GM23338 (cell line): ENCODE measurements at regions not wholly inside any gene's neighbourhood (a gene's known extent, or its start where the extent isn't known, plus 50 kb on each side); places are given as distances from the start of the nearest gene placed in this dataset.

ENCODE experiments used
- ATAC-seq: fragments of 200-7000 bp; cut with Tn5 transposase; 3 replicates; pipeline ENCODE4 v1.9.1; 2020
- DNase-seq: peaks from one replicate; pipeline ENCODE4 v3.0.0-alpha.2; 2015; ENCODE audit warnings: low spot score
- H2AFZ ChIP-seq: fragments of 200-600 bp; sonication (generic); 2 replicates; pipeline ENCODE4 v1.8.0; 2016; ENCODE audit warnings: antibody characterized with exemption, mild to moderate bottlenecking, moderate library complexity
- H3F3A ChIP-seq: fragments of 200-600 bp; sonication (generic); replicated peaks from 2 replicates; pipeline ENCODE4 v1.8.0; 2017; ENCODE audit warnings: antibody characterized with exemption, mixed run types, low read depth
- H3K27ac ChIP-seq: fragments of 200-600 bp; sonication (generic); 2 replicates; pipeline ENCODE4 v1.6.1; 2016; ENCODE audit warnings: low read depth
- H3K27me3 ChIP-seq: fragments of 200-600 bp; sonication (generic); 2 replicates; pipeline ENCODE4 v1.8.0; 2016; ENCODE audit warnings: mild to moderate bottlenecking, mixed run types, moderate library complexity; ENCODE audit not compliant: insufficient read depth
- H3K36me3 ChIP-seq: fragments of 200-600 bp; sonication (generic); 2 replicates; pipeline ENCODE4 v1.8.0; 2016; ENCODE audit warnings: mild to moderate bottlenecking; ENCODE audit not compliant: insufficient read depth
- H3K4me1 ChIP-seq: fragments of 200-600 bp; sonication (generic); 2 replicates; pipeline ENCODE4 v1.8.0; 2016; ENCODE audit warnings: mild to moderate bottlenecking, moderate library complexity; ENCODE audit not compliant: insufficient read depth
- H3K4me2 ChIP-seq: fragments of 200-600 bp; sonication (generic); 2 replicates; pipeline ENCODE4 v1.7.1; 2017; ENCODE audit warnings: mixed run types
- H3K4me3 ChIP-seq: fragments of 200-600 bp; sonication (generic); 2 replicates; pipeline ENCODE4 v1.6.1; 2016; ENCODE audit warnings: mixed run types
- H3K79me2 ChIP-seq: fragments of 200-600 bp; sonication (generic); replicated peaks from 2 replicates; pipeline ENCODE4 v1.8.0; 2017; ENCODE audit warnings: mild to moderate bottlenecking; ENCODE audit not compliant: insufficient read depth
- H3K9me2 ChIP-seq: fragments of 200-600 bp; sonication (generic); 2 replicates; pipeline ENCODE4 v1.8.0; 2017; ENCODE audit not compliant: insufficient read depth
- H4K20me1 ChIP-seq: fragments of 200-600 bp; sonication (generic); replicated peaks from 2 replicates; pipeline ENCODE4 v1.8.0; 2017; ENCODE audit warnings: mild to moderate bottlenecking; ENCODE audit not compliant: insufficient read depth
- H3K27ac Mint-ChIP-seq: 2 replicates; pipeline ENCODE4 v1.8.0; 2020; ENCODE audit warnings: inconsistent platforms, mild to moderate bottlenecking, moderate library complexity, mixed read lengths
- H3K27me3 Mint-ChIP-seq: 3 replicates; pipeline ENCODE4 v1.8.0; 2022; ENCODE audit warnings: low read depth, mild to moderate bottlenecking, moderate library complexity, mixed read lengths, inconsistent platforms; ENCODE audit not compliant: insufficient read depth, poor library complexity
- H3K36me3 Mint-ChIP-seq: 3 replicates; pipeline ENCODE4 v1.8.0; 2021; ENCODE audit warnings: low read depth, mild to moderate bottlenecking, inconsistent platforms, moderate library complexity, mixed read lengths
- H3K4me1 Mint-ChIP-seq: 3 replicates; pipeline ENCODE4 v1.8.0; 2020; ENCODE audit warnings: mild to moderate bottlenecking, inconsistent platforms, mixed read lengths
- H3K4me3 Mint-ChIP-seq: 3 replicates; pipeline ENCODE4 v1.8.0; 2021; ENCODE audit warnings: moderate library complexity, mild to moderate bottlenecking, inconsistent platforms, mixed read lengths
- H3K9me3 Mint-ChIP-seq: 3 replicates; pipeline ENCODE4 v1.8.0; 2020; ENCODE audit warnings: moderate library complexity, mild to moderate bottlenecking, inconsistent platforms, mixed read lengths
- CREB1 ChIP-seq: fragments of 250-450 bp; sonication (Bioruptor Pico); IDR thresholded peaks from 2 replicates; pipeline ENCODE4 v1.5.0; 2020; ENCODE audit warnings: low read depth, mild to moderate bottlenecking, moderate library complexity
- CTCF ChIP-seq, 2 experiments: fragments of 200-600 bp in 1 of 2; sonication (generic) in 1 of 2; conservative IDR thresholded peaks; 2 replicates each; pipeline versions ENCODE4 v1.5.1 to v1.6.1; 2016 to 2017; ENCODE audit warnings: antibody characterized with exemption in 2 of 2, low read depth in 2 of 2, mild to moderate bottlenecking in 2 of 2, moderate library complexity in 1 of 2
- ETS1 ChIP-seq: IDR thresholded peaks from 2 replicates; pipeline ENCODE4 v1.6.1; 2016; ENCODE audit warnings: antibody characterized with exemption
- EZH2 ChIP-seq: fragments of 200-600 bp; sonication (generic); IDR thresholded peaks from one replicate; pipeline ENCODE4 v1.8.0; 2017; ENCODE audit warnings: antibody characterized with exemption, mild to moderate bottlenecking, low read depth; ENCODE audit not compliant: unreplicated experiment
- EZH2phosphoT487 ChIP-seq: fragments of 200-600 bp; sonication (generic); IDR thresholded peaks from one replicate; pipeline ENCODE4 v1.8.1; 2018; ENCODE audit warnings: antibody characterized with exemption; ENCODE audit not compliant: unreplicated experiment
- JUNB ChIP-seq: IDR thresholded peaks from one replicate; pipeline ENCODE4 v1.6.1; 2016; ENCODE audit warnings: antibody characterized with exemption; ENCODE audit not compliant: unreplicated experiment
- NANOG ChIP-seq: IDR thresholded peaks from 2 replicates; pipeline ENCODE4 v1.6.1; 2016; ENCODE audit warnings: antibody characterized with exemption, borderline replicate concordance
- POLR2AphosphoS5 ChIP-seq: IDR thresholded peaks from 2 replicates; pipeline ENCODE4 v1.6.1; 2016; ENCODE audit warnings: antibody characterized with exemption, low read depth
- REST ChIP-seq: IDR thresholded peaks from one replicate; pipeline ENCODE4 v1.6.1; 2018; ENCODE audit warnings: antibody characterized with exemption; ENCODE audit not compliant: unreplicated experiment
- STAT1 ChIP-seq: IDR thresholded peaks from one replicate; pipeline ENCODE4 v1.6.1; 2016; ENCODE audit warnings: antibody characterized with exemption; ENCODE audit not compliant: unreplicated experiment
- ZNF114 ChIP-seq: fragments of 250-450 bp; sonication (Bioruptor Pico); IDR thresholded peaks from 2 replicates; pipeline ENCODE4 v1.5.0; 2020; ENCODE audit warnings: mild to moderate bottlenecking, moderate library complexity
- ZNF331 ChIP-seq: fragments of 250-450 bp; sonication (Bioruptor Pico); IDR thresholded peaks from 2 replicates; pipeline ENCODE4 v1.5.0; 2020; ENCODE audit warnings: low read depth, mild to moderate bottlenecking, moderate library complexity
- ZNF462 ChIP-seq: fragments of 250-450 bp; sonication (Bioruptor Pico); IDR thresholded peaks from 2 replicates; pipeline ENCODE4 v1.5.0; 2020; ENCODE audit warnings: mild to moderate bottlenecking, moderate library complexity

- no peak for TF ChIP-seq EZH2
- no peak for TF ChIP-seq POLR2AphosphoS5
- TF ChIP-seq ZNF331 (CRISPR knock-in tag), result no peak
- TF ChIP-seq STAT1, result no peak
- no peak for TF ChIP-seq CTCF (conservative IDR thresholded peaks at IDR 0.05; ENCODE audit: low read depth in 2 of 2)
- no peak for TF ChIP-seq ZNF462 (CRISPR knock-in tag)
- no peak for TF ChIP-seq CREB1 (CRISPR knock-in tag)
- no peak for TF ChIP-seq REST
- no peak for TF ChIP-seq NANOG
- no peak for TF ChIP-seq JUNB
- TF ChIP-seq ZNF114, result no peak
- no peak for TF ChIP-seq EZH2phosphoT487
- no peak for TF ChIP-seq ETS1
- Mint-ChIP-seq H3K4me3 (no peak overlapping the region), H3K27me3 (no peaks in the 10 kb centered on the region), H3K36me3 (peaks cover 8% of the 10 kb centered on the region), H3K4me1 (no peaks in the 10 kb centered on the region), H3K27ac (no peak overlapping the region), H3K9me3 (peaks cover 10% of the 10 kb centered on the region)
- H3K4me1 ChIP-seq, result no peaks in the 10 kb centered on the region
- DNase-seq (no peak), ATAC-seq (no peak)
- H4K20me1 ChIP-seq, result no peaks in the 10 kb centered on the region
- no peaks in the 10 kb centered on the region for H3K27me3 ChIP-seq
- no peak overlapping the region for H3K4me3 ChIP-seq
- H3K9me2 ChIP-seq, result peaks cover 3% of the 10 kb centered on the region; the same call in 1 of the 2 replicates
- no peaks in the 10 kb centered on the region for H3K36me3 ChIP-seq
- no peak overlapping the region for H3K4me2 ChIP-seq
- H3K27ac ChIP-seq, result no peak overlapping the region
- H3F3A ChIP-seq, result no peaks in the 10 kb centered on the region
- H2AFZ ChIP-seq, result no peak overlapping the region
- no peaks in the 10 kb centered on the region for H3K79me2 ChIP-seq
Observed at GRCh38 chr6:94190030-94190429, 770.7 kb upstream of the EPHA7 start.
